IPS DF 4.7 (cell line): ENCODE measurements at regions not wholly inside any gene's neighbourhood (a gene's known extent, or its start where the extent isn't known, plus 50 kb on each side); places are given as distances from the start of the nearest gene placed in this dataset.

Experiments
- DNase-seq: peaks from one replicate; pipeline ENCODE4 v3.0.0-alpha.2; 2013; ENCODE audit warnings: low spot score; ENCODE audit errors: extremely low read depth

DNA sequence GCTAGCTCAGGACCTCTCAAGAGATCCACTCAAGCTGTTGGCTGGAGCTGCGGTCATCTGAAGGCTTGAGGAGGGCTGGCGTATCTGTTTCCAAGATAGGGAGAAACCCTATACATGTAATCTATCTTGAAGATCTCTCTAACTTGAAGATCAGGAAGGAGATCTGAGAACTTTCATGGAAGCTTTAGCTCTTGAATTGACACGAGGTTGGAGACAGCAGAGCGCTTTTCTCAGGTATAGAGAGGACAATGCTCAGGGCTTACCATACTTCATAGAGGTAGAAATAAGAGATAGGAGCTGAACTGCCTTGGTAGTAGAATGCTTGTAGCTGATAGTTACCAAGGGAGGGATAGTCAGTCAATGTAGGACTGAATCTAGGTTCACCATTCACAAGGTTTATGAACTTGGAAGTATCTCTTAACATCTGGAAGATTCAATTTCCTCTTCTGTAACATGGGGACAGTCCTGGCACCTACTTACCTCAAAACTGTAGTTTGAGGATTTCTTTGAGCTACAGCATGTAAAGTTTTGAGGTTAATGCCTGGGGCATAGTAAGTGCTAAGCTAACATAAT lies 267.0 kb upstream of the MAF start:
- no peak for DNase-seq

DNA sequence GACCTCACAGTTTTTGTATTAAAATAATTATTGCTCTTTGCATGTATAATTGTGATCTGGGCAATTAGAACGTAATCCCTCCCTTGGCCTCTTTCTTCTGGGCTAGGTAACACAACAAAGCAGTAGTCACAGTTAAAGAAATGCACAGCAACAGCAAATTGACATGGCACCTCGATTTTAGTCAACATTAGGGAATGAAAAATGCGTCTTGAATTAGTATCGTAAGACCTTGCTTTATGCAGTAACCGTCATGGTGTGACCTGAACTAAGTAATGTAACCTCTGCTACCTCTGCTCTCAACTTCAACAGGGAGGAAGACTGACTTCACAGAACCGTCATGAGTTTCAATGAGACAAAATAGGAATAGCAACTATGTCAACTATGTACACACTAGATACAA lies 265.4 kb upstream of the MAF start:
- DNase-seq, result no peak

DNA sequence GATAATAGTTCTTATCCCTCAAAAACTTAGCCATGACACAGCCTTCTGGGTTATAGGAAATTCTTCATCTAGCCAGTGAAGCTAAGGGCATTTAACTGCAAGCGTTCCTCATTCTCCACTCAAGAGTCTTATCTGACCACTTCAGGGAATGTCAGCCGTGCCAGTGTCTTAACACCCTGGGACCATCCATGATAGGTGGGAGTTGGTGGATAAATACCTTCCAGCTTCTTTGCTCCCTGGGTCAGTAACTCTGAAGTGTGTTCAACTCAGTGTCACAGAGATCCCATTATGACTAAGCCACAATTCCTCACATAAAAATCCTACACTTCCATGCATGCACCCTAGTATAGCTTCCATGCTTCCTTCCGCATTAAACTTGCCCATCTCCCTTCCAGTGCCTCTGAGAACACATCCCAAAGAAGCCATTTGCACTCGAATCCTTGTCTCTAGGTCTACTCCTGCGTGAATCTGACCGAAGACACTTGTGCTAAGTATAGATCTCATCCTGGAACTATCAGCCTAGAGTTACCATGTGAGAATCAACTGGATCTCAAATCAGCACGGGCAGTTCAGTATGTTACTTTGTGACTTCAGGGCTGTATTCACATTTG lies 264.3 kb upstream of the MAF start:
- DNase-seq, result no peak

DNA sequence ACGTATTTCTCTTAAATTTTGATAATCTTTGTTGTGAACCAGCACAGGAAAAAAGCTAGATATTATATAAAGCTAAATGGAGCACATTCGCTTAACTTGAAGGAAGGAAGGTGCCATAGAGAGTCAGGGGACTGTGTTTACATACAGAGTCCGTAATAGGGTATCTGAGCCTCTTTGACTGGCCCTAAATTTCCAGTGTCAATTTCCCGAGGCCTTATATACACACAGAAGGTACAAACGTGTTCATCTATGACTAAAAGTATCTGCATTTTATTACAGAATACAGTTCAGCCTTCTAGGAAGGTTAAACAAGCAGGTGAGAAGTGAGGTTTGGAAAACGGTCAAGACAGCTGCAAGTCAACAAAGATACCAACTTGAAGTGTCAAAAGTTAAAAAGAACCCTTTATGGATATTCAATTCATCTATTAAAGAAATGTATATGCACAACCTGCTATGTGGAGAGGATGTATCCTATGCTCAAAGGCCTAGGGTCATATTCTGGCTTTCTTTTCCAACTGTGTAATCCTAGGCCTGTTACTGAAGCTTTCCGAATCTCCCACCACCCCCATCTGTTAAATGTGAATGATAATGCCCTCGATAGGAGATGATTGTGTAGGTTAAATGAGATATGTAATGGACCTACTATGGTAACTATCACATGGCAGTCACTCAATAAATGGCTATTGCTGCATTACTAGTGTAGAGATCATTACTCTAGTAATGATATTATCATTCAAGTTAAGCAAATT lies 263.7 kb upstream of the MAF start:
- DNase-seq, result no peak

DNA sequence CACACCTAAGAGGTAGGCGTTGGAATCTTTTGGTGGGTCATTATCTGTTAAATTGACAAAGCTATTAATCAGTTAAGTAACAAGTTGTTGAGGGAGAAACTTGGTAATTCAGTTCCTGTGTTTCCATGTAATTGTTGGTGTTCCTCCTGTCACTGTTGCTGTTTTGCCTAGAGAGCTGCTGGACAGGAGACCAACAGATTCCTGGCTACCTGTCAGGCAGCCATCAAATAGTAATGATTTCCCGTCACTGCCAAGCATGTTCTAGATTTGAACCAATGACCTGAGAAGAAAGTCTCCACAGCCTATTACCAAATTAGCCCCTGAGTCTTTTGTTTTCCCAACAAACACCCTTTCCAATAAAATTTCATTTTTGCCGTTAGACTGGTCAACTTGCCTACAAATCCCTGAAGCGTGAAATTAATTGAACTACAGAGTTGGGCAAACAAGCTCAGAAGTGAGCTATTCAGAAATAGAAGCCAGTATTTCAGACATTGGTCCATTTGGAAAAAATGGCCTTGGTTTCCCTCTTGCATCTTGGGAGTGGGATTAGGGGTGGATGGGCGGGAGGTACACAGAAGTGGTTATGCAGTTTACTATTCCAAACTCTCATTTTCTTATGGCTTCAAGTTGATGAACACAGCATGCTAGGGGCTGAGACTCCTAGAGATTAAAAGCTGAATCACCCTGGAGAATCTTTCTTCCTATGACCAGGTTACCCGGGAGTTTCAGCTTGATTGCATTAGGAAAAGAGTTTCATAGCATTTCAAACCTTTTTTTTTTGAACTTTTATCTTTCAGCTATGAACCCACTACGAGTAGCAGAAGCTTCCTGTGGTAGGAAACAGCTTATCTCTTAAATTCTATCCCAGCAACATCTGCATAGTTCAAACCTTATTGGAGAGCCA lies 262.8 kb upstream of the MAF start:
- DNase-seq, result no peak

DNA sequence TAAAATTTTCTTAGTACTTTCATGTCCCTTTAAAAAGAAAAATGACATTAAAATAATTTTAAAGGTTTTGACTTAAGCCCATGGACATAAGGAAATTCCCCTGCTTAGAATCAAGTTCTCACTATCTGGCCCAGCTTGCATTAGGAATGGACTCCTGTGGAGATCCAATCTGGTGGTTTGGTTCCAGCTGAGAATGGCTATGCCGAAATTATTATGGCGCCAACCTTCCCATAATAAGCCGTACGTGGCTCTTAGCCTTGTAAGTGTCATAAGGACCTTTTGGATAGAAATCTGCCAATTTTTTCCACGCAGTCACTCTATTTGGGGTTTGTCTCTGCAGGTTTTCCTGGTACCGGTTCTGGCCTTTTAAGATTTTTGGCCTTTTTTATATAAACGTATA lies 262.1 kb upstream of the MAF start:
- DNase-seq, result no peak

DNA sequence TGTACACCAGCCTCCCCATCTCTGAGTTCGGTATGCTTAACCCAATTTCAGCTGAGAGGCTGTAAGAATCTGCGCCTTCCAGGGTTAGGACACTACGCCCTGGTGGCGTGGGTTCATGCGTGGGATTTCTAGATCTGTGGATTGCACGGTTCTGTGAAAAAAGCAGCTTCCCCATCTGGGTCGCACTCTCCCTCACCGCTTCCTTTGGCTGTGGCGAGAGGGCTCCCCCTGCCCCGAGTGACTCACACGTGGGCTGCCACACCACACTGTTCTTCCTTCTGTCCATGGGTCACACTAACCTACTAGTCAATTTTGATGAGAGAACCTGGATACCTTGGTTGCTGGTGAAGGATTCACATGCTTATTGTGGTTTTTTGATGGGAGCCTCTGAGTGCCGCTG lies 256.0 kb upstream of the MAF start:
- no peak for DNase-seq

DNA sequence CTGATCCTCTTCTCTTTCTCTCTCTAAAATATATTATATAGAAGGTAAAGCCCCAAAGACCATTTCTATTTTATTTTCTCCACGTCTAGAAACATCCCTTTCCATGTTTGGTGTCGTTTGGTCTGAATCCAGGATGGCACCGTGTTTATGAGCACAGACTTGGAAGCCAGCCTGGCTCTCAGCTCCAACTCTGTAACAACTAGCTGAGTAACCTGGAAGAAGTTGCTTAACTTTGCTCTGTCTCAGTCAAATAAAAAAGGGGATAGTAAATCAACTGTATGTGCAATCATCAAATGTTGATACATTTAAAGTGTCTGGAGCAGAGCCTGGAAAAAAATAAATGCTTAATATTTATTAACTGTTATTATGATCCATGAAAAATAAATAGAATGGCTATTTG lies 249.8 kb upstream of the MAF start:
- DNase-seq, result no peak

DNA sequence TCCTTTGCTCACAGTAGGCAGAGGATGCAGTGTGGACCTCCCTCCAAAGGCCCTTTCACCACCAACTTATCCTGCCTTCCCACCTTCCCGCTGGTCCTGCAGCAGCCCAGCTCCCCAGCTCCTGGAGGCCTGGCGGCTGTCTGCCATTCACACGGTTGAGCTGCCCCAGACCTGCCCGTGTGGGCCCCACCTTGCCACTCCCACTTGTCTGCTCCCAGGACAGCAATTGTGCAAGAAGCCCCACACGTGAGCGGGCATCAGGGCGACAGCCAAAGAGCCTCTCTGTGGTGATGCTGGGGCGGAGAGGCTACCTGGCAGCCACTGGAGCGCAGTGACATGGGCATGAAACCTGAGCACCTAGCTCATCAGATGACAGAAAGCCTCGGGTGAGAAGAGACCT lies 248.6 kb upstream of the MAF start:
- DNase-seq, result no peak

DNA sequence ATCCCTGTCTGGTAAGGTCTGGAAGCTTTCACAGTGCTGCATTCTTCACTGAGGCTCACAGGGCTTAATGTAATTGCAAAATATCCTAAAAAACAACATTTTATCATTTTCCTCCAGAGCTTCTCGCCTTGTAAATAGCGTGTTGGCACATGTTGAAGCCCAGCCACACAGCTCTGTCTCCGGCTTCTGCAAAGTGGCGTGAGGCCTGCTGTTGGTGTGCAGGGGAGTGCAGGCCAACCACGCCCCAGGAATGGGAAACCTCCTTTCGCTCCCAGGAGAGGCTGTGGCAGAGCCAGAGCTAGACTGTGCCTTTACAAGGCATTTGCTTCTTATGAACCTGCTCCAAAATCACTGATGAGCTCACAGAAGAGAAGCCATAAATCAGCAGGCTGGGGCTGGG lies 248.2 kb upstream of the MAF start:
- DNase-seq, result no peak

DNA sequence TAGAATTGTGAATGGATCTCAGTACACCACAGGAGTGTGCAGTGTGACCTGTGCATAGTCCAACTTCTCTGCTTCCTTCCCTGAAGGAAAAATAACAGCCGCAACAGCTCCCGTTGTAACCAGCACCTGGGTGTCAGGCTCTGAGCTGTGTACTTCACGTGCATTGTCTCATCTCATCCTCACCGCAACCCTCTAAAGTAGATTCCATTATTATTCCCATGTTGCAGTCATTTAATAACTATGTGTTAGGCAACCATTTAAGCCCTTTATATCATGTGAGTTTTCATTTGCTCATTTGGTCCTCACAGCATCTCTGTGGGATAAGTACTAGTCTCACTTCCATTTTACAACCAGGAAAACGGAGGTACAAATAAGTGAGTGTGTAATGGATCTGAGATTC lies 247.0 kb upstream of the MAF start:
- no peak for DNase-seq

DNA sequence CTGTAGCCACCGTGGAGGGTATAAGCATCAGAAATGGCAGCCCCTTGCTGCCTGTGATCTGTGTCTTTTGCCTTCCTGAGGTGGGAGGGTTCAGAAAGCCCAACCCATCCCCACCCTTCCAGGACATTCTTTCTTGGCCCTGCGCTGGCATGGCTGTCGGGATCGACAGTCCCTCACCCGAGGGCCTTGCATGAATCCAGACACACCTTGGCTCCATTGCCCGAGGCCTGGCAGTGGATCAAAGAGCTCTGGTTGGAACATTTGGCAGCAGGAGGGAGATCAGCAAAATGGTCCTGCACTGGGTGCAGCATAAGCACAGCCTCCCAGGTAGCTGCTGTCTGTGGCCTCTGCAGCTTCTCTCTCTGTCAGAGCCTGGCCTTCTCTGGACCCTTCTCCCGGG lies 246.6 kb upstream of the MAF start:
- no peak for DNase-seq

DNA sequence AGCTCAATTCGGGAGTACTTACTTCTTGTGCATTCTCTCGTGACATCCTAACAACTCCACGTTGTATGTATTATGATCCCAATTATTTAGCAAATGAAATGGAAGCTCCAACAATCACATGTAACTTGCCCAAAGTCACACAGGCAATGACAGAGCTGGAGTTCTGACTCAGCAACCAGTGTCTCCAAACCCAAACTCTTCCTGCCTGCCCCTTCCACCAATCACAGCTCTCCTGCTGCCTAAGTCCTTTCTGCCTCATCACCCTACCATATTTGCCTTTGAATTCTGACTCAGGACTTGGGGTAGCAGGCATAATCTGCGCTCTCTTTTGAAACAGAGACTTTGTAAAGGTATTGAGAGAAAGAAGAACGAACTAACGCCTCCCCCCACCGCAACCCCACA lies 245.2 kb upstream of the MAF start:
- DNase-seq, result no peak

DNA sequence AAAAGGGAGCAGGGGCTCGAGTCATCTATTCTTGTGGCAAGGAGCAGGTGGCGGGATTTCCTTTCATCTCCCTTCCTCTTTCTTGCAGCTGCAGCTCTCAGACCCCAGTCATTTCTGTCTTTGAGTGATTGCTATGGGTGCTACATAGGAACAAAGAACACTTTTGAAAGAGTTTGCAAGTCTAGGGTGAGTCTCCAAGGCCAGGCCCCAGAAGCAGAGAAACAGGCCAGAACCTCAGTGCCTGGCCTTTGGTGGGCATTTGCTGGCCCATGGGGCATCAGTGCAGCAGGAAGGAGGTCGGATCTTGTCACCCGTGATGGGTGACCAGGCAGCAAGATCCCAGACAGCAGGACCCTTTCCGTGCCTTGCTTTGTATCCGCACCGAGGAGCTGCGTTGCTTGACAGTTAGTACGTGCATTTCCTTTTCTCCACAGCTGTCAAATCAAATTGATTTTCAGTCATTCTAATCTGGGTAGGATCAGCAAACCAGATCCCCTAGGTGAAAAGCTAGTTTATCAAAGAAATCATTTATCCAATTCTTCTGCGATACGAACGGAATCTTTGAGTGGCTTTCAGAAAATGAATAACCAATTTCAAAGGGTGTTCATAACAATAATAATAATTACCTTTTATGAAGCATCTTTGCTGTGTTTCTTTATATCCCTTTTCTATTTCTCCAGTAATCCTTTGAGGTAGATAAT lies 244.6 kb upstream of the MAF start:
- no peak for DNase-seq

DNA sequence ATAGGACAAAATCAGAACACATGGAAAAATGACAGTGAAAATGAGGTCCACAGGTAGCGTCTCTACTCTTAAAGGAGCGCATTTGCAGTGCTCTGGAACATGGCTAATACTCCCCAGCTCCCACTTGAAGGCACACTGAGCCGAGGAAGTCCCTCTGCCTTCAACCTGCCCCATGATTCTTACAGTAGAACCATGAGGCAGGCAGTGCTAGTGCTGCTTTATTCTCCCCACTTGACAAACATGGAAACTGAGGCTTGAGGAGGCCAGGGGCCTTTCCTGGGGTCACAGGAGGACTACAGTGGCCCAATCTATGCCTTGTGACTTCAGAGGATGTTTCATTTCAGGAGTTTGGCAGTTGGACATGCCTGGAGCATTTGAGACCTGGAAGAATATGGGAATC lies 244.1 kb upstream of the MAF start:
- no peak for DNase-seq

DNA sequence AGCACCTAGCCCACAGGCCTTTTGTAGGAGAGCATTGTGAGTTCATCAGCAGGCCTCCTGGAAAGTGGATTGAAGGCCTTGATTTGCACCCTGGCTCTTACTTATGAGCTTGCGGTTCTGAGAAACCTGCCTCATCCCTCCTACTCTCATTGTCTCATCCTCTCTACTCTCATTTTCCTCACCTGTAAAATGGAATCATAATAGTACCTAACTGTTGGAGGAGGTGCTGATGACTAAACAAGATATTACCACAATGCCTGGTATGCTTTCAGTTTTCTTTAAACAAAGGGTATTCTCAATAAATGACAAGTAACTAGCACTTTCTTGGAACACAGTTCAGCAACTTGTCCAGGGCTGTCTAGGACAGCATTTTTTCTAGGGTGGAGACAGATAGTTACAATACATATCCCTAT lies 243.1 kb upstream of the MAF start:
- no peak for DNase-seq

DNA sequence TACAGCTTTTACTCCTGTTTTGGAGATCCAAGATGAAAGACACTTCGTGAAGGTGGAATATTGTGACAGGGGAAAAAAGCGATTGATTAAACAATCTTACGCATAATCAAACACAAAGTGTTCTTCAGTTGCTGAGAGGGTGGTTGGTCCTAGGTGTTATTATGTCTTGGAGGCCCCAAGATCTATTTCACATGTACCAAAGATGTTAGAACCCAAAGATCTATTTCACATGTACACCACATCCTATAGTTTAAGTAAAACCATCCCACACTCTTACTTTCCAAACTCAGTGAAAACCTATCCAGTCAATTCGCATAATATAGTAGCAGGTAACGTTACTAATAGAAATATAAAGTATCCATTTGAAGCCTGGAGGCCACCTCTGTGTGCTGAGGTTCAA lies 242.6 kb upstream of the MAF start:
- DNase-seq, result no peak

DNA sequence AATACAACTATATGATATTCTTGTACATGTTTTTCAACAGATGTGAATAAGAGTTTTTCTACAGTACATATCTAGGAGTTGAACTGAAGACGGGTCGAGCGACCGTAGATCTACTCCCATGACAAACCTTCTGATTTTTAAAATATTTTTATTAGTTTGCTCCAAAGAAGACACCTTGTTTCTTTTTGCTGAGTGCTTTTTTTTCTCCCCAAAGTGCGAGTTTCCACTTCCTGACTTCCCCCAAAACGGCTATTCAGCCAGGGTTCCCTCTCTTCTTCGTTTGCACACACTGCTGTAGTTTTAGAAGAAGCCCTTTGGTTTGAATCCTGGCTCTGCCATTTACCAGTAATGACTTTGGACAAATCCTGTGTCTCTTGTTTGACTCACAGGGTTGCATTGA lies 241.7 kb upstream of the MAF start:
- DNase-seq, result no peak

DNA sequence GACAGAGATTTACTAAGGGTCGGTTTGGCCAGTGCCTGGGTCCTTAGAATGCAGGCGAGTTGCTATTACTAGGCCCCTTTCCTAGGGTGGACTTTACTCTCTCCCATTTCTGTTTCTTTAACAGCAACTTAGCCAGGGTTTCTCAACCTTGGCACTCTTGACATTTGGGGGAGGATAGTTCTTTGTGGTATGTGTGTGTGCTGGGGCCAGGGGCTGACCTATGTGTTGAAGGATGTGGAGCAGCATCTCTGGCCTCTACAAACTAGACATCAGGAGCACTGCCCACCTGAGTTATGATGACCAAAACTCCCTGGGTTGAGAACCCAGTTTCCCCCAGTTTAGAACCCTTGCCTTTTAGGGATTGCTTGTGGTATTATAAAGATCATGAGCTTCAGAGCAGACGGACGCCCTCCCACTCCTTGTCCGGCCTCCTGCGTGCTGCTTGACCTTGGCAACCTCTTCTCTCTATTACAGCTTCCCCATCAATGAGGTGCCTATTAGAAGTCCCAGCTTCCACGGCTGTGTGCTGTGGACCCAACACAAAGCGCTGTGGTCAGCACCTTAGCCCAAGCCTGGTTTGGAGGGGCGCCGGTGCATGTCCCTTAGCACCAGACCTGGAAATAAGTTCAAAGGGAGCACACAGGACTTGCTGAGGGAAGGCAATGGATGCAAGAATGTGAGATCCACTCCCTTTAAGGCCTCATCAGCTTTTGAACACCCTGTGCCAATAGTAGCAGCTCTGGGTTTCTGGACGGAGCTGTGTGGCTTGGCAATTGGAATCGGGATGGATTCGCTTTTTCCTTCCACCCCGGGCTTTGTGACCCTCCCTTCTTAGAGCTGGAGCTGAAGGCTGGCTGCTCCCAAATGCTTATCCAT lies 239.2 kb upstream of the MAF start:
- DNase-seq, result no peak

DNA sequence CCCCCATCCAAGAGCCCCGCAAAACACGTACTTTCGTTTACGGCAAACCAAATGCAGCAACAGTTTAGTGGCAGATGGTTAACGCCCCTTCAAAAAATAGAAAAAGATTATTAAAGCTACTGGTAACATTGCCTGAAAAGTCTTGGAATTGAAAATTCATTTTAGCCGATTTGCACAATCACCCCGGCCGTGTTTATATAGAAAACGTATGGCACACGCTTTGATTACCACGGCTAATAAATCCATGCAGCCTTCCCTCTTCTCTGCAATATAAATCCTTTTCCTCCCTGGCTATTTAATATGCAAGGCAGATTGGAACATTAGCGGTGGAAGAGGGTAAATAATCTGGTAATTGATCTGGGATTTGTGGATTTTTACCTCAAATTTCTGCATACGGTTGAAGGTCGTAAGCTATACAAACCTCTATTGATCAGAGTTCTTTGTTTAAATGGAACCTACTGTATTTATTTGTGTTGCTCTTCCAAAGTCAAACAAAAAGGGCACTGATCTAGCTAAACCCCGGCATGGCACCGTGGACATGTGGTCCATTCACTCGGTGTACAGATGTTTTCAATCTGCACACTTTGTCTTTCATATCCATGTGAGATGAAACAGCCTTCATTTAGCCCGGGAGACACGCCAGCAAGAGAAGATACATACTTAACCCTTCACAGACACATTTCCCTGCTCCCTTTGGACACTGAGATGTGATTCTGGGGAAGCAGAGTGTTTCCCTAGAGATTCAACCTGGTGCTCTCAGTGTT lies 238.1 kb upstream of the MAF start:
- no peak for DNase-seq
